HG03066 (cell line): ENCODE measurements at regions not wholly inside any gene's neighbourhood (a gene's known extent, or its start where the extent isn't known, plus 50 kb on each side); places are given as distances from the start of the nearest gene placed in this dataset.

Experiments
- ATAC-seq: cut with Tn5 transposase; IDR thresholded peaks from one replicate; pipeline ENCODE4 v1.9.1; 2021; ENCODE audit warnings: low read depth; ENCODE audit not compliant: unreplicated experiment

DNA sequence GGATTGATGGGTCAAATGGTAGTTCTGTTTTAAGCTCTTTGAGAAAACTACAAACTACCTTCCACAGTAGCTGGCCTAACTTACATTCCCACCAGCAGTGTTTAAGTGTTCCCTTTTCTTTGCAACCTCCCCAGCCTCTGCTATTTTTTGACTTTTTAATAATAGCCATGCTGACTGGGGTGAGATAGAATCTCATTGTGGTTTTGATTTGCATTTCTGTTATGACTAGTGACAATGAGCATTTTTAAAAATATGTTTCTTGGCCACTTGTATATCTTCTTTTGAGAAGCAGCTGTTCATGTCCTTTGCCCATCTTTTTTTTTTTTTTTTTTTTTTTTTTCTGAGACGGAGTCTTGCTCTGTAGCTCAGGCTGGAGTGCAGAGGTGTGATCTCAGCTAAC is 155.2 kb upstream of the BMPER start:
- ATAC-seq, result peak; percentile 69

DNA sequence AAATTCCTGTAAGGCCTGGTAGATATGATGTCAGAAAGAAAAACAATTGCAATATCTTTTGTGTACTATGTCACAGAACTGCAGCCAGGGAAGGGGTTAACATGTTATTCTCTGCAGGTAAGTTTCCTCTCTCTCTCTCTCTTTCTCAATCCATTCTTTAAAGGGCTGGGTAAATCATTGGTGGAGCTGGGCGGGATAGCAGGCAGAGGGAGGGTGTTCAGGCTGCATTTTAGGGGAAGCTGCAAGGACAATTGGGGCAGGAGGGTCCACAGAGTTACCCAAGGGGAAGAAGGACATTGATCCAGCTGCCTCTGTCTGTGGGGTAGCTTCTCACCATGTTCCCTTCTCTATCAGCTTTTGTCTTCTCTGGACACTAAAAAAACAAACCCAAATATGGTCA is 153.9 kb upstream of the BMPER start:
- ATAC-seq, result no peak

DNA sequence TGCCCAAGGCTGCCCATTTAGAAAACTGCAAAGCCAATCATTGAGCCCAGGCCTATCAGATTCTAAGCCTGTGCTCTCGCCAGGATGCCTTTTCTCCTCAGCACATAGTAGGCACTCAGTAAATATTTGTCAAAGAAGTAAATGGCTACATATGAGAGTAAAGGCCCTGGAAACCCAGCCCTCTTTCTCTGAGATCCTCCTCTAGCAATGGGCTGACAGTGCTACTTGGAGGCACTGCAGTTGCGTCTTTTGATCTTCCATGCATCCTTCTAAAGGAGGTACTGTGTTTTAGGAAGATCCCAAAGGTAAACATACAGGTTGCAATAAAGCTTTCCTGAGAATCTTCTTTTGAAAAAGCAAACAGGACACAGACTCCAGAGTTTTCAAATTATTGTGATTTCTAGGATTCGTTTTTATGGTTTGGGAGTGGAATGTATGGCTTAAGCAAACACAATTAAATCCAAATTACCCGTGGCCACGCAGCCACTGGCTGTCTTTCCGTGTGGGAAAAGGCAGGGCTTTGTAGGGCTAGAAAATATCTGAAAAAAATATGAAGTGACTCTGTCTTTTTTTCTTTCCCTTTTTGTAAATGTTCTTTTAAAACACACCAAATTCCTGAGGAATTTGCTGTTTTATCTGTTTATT is 151.3 kb upstream of the BMPER start:
- ATAC-seq, result no peak

DNA sequence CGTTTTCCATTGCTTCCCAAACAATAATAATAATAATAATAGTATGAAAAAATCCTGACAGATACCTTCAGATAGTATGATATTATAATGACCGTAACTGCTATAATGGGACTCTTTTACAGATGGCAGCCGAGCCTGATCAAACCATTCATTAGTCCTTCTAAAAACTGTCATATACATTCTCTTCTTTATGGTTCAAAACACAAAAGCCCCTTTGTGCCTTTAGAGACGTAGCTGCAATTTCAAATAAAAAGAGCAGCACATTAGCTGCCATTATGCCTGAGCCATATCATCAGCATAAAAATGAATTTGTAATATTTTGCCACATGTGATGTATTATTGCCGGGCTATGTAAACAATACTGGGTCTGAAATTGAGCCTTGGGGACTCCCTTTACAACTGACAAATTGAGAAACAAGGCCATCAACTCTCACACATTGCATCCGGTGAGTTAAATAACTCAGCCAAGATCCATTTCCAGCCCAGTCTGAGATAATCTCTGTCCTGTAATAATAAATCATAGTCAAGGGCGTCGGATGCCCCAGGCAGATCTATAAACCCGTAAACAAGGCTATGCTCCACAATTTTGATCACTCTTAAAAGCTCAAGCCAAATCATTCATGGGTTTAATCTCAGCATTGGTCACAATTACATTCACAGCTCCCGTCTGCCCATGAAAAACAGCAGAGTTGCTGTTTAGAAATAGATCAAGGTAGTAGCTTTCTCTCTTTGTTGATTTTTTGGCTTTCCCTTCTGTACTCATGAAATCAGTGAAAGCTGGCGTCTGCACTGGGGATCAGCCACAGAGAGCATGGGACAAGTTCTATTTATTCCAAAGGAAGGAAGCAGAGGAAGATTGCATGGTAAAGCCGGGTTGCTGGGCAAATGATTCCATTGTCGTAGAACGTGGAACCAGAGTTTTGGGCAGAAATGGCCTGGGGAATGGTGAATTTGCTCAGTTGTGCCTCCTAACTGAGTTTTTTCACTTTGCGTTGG is 150.1 kb upstream of the BMPER start:
- no peak for ATAC-seq

DNA sequence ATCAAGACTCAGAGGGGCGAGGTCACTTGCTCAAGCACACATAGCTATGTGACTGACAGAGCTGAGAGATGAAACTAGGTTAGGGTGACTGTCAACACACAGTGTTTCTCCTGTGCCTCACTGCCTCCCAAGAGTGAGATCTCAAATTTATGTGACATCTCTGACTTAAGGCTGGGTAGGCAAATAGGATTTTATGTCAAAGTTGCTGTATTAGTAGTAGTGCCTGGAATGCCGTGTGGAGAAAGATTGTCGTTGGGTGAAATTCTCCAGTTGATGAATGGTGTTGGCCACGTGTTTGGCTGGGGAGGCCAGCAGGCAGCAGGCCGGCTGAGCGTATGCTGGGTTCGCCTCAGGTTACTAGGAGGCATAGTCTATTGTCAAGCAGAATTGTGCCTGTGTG is 148.3 kb upstream of the BMPER start:
- no peak for ATAC-seq

DNA sequence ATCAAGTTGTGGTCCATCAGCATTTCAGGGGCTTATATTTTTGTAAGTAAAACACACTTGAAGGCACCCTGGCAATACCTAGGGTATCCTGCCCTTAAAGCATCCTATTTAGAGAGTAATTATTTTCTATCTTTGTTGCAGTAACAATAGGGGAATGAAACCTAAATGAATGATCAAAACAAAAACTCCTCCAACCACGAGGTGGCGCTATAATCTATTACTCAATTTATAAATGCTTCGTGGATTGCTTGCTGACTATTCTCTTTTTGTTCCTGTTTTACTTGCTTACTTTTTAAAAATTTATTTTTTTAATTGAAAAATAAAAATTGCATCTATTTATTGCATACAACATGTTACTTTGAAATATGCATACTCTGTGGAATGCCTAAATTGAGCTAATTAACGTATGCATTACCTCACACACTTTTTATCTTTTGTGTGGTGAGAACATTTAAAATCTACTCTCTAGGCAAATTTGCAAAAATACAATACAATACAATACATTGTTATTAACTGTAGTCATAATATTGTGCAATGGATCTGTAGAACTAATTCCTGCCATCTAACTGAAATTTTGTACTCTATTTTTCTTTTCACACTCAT is 147.7 kb upstream of the BMPER start:
- ATAC-seq, result no peak

DNA sequence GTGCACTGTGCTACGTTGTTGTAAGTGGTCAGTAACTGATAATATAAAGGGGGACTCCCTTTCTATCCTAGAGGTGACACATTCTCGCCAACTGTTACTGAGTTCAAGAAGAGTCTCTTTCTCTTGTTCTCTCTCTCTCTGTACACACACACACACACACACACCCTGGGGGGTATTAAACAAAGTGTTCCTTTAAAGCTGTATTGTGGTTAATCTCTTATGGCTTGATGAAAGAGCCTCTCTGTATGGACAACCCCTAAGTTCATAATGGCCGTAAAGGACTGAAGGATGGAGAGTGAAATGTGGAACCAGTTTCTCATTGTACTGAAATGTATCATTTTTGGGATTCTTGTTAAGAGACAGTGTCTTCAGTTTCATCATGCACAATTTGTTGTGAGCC is 145.2 kb upstream of the BMPER start:
- ATAC-seq, result no peak

DNA sequence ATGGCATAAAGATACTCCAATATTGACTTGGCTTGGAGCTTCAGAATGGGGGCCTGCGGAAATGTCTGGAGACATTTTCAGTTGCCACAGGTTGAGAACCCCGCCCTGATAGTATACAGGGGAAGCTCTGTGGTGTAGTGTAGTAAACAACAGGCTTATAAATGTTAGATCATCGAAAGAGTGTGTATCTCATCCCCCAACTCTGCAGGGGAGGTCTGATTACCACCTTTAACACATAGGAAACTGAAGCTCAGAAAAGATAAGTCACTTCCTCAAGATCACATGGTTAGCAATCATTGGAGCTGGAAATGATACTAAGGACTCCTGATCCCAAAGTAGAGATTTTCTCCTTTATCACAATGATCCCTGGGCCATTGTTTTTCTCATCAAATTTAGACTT is 144.5 kb upstream of the BMPER start:
- no peak for ATAC-seq

DNA sequence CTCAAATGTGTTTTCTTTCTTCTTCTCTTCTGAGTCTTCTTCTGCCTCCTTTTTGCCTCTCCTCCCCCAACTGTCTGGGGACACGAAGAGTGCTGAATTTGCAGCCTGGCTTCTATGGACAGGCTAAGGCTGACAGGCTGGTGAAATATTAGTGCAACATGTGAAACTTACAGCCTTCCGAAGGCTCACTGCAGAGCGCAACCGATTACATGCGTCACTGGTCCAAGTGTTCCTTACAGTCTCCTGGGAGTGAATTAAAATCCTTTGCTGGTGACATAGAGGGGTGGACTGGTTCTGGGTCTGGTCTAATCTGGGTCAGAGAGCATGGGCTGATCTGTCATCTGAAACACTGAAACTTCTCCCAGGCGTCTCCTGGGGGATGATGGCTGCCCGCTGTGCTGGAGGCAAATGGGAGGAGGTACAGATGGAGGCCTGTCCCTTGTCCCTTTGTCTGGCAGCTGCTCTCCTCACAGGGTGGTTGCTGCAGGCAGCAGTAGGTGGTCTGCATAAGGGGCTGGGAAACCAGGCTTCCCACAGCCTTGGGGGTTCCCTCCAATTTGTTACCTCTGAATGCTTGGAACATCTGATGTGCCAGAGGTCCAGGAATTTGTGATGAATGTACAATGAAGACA is 143.8 kb upstream of the BMPER start:
- ATAC-seq, result no peak

DNA sequence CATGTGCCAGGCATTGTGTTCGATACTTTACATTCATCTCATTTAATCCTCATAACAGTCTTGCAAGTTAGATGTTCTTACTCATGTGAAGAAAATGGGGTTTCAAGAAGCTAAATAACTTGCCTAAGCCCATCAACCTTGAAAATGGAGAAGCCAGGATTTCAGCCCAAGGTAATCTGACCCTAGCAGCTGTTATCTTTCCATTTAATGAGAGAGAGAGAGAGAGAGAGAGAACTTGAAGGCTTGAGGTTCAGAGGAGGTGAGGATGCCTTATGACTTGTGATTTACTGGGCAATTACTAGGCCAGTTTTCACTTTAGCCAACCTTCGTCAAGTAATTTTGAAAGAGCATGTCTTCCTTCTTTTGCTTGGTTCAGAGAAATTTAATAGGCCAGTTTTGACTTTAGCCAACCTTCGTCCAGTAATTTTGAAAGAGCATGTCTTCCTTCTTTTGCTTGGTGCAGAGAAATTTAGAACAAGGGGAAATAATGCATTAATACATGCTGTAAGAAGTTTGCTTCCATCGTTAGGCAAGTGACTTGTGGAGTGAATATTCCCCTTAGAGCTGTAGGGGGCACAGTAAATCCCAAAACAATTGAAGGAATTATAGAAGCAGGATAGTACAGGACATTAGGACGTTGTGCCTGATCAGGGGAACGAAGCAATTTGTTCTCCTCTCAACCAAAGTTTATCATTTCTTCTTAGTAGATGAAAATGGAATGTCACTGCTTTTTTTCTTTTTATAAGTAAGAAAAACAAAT is 143.0 kb upstream of the BMPER start:
- ATAC-seq, result no peak

DNA sequence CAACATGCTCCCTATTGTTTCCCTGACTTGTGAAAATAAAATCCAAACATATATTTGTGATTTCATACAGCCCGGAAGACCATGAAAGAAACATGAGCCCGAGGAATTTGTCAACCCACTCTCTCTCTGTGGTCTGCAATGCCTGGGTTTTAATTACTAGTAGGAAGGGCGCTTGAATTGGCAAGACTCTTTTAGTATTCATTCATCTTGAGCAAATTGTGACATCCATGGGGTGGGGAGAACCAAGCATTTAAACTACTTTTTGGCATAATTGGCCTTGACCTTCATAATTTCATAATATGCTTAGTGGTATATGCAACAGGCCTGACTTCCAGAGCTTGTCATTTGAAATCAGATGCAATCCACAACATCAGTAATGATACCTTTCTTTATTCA is 142.4 kb upstream of the BMPER start:
- ATAC-seq, result no peak

DNA sequence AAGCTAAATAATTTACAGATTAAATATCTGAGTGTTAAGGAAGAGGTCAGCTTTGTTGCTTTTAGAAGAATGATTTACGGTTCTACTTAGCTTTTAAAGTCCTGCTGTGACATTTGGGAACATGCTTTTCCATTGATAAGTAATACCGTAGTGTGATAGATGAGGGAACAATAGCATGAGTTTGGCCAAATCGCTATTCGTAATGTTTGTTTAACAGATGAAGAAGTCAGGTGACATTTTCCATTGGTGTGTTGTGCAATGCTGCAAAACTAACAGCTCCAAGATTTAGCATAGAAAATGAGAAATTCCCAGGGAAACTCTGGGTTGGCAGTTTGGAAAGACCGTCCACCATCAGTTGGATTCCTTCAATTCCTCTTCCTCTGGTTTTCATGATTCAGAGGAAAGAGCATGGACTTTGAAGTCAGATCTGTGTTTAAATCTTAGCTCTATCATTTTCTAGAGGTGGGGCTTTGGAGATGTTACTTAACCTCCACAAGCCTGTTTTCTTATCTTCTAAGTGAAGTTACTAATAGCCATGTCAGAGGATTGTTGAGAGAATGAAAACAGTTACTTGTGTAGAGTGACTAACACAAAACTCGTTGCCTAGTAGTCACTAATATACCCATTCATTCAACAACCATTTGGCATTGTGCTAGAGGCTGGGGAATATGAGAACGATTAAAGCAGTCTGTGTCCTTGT is 140.4 kb upstream of the BMPER start:
- no peak for ATAC-seq

DNA sequence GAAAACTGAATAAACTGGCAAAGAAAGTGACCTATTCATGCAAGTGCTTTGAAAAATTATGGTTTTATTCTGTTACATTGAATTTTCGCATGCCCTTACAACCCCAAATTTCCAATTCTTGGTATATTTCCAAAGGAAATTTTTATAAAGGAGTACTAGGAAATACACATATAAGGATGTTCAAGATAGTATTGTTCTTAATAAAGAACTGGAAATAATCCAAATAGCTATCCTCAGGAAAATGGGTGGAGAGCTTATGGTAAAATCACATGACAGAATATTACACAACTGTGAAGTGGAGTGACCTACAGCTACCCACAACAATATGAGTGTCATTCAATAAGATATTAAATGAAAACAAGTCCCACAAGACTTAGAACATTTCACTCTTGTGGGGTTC is 138.9 kb upstream of the BMPER start:
- ATAC-seq, result no peak

DNA sequence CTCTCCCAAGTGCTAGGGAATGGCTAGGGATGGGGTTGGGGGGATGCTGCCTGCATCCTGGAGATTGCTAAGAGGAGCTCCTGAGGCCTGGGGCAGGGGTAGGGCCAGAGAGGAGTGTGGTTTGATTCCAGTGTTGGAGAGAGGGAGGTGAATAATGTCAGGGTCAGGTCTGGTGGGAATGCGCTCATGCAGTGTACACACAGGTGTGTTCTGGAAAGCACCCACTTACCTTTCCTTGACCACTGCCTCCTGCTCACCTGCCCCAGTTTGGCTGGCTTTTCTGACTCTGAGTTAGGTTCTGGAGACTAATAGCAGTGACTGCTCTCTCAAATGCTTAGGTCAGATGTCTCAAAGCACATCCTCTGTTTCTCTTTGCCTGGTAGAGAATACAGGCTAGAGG is 135.4 kb upstream of the BMPER start:
- no peak for ATAC-seq

DNA sequence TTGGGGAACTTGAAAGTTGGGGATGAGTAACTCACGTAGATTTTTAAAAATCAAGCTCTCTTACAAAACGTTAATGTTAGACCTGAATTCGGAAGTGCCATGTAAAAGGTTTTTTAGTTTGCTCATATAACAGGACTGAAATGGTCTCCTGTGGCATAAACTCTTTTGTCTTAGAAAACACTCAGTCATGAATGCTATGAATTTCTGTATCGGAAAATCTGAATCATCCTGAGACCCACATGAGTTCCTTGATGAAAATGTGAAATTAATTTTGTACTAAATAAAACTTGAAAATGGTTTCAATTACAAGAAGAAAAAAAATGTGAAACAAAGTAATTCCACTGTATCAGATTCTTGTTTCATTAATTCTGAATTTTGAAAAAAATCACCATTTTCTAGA is 134.8 kb upstream of the BMPER start:
- no peak for ATAC-seq

DNA sequence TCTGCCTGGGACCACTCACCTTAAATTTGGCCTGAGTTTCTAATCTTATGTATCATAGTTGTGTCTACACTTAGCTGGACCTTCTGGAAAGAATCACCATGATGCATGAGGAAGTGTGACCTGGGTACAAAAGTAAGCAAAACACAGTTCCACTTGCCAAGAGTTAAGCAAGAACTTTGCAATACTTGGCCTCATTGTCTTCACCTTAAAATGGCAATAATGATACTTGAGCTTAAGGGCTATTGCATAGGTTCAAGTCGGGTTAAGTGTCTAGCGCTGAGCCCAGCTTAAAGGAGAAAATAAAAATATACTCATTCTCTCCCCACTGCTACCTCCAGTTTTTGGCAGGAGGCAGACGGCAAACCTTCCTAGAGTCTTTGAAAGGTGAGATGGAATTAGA is 133.9 kb upstream of the BMPER start:
- no peak for ATAC-seq

DNA sequence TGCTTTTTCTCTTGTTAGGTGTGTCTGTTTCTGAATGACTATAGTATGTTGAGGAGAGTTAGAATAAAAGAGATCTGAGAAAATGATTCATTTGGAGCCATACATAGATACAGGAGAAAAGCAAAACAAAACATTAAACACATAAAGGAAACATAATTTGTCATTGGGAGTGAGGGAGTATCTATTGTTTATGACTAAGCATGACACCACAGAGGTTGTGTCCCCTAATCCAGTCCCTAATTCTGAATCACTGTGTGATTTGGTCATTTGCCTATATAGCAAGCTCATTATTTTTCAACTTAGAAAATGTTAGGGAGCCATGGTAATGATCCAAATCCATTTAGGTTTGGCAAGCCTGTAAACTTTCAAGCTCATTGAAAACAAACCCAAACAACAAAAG is 132.3 kb upstream of the BMPER start:
- ATAC-seq, result no peak

DNA sequence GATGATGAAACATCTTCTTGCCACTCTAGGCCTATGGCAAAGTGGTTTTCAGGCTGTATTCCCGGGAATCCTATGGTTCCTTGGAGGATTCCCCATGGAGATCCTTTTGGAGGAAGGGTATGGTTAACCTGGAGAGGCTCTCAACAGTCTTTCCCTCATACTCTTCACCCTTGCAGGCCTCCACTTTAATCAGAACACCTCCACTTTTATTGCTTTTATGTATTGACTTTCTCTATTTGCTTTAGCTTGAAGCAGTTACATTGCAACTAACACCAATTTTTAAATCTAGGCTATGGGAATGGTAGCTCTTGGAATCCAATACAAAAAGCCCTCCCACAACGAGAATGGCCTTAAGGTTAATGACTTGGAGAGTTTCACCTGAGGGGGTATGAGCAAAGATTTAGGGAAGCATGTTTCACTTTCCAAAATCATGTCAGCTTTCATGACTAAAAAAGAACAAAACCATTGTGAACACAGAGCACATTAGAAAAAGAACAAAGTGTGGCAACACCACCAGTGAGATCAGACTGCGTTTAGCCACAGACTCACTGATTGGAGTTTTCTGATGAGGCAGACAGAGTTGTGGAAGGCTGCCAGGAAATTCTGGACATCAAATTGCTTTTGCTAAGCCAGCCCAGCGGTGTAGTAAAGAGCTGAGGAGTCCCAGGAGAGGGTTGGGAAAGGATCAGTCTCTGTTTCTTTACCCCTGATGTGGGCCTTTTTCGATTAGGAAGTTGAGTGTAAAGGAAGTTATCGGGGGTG is 130.4 kb upstream of the BMPER start:
- ATAC-seq, result no peak

DNA sequence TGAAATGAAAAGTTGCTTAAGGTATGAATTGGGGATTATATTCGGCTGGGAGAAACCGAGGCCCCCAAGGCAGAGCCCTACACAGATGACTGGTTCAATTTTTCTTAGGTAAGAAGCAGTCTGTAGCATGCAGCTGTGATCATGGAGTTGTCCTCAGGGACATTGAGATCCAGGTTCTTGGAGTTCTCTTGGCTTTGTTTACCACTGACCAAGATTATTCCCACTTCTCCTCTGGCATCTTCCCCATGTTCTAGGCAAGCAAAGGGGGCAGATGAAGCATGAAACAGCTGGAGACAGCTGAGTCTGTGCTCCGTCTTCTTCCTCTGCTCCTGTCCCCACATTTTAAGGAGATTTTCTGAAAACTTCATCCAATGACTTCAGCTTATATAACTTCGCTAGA is 129.5 kb upstream of the BMPER start:
- ATAC-seq, result no peak
